ENCODE measurements at regions not wholly inside any gene's neighbourhood (a gene's known extent, or its start where the extent isn't known, plus 50 kb on each side); places are given as distances from the start of the nearest gene placed in this dataset.

GRCh38 chr11:56916162-56916561, 72.6 kb upstream of the OR5AK2 start:
- Histone ChIP-seq H3K27ac (no peak overlapping the region), H3K27me3 (no peaks in the 10 kb centered on the region), H3K36me3 (no peaks in the 10 kb centered on the region), H3K9me3 (no peaks in the 10 kb centered on the region), H3K4me1 (no peaks in the 10 kb centered on the region), H3K4me3 (no peak overlapping the region)
- no peak for DNase-seq
- intact Hi-C loops (cut with DNase I; ENCODE audit: low total_unique reads), result no loop called here
- no peak for TF ChIP-seq CTCF (IDR thresholded peaks at IDR 0.05)

- TF ChIP-seq CTCF (IDR thresholded peaks at IDR 0.05), result no peak
- intact Hi-C loops (cut with DNase I; ENCODE audit: low total_unique reads), result no loop called here
- H3K27me3 ChIP-seq, result no peaks in the 10 kb centered on the region
- H3K4me1 ChIP-seq, result no peaks in the 10 kb centered on the region
- DNase-seq, result no peak
- no peaks in the 10 kb centered on the region for H3K9me3 ChIP-seq
- H3K27ac ChIP-seq, result no peak overlapping the region
- H3K36me3 ChIP-seq, result no peaks in the 10 kb centered on the region
- no peak overlapping the region for H3K4me3 ChIP-seq
Measured at GRCh38 chr11:56911312-56911711, 77.4 kb upstream of the OR5AK2 start.

- no peaks in the 10 kb centered on the region for H3K27me3 ChIP-seq
- TF ChIP-seq CTCF (IDR thresholded peaks at IDR 0.05), result no peak
- intact Hi-C loops (cut with DNase I; ENCODE audit: low total_unique reads), result no loop called here
- no peaks in the 10 kb centered on the region for H3K4me1 ChIP-seq
- H3K9me3 ChIP-seq, result no peaks in the 10 kb centered on the region
- H3K36me3 ChIP-seq, result no peaks in the 10 kb centered on the region
- no peak overlapping the region for H3K27ac ChIP-seq
- H3K4me3 ChIP-seq, result no peak overlapping the region
- no peak for DNase-seq
Measured at GRCh38 chr11:56910785-56911184, 77.9 kb upstream of the OR5AK2 start.

GRCh38 chr11:56910046-56910773, 78.5 kb upstream of the OR5AK2 start:
- Histone ChIP-seq H3K9me3 (no peaks in the 10 kb centered on the region), H3K27me3 (no peaks in the 10 kb centered on the region), H3K4me3 (no peak overlapping the region), H3K36me3 (no peaks in the 10 kb centered on the region), H3K27ac (no peak overlapping the region), H3K4me1 (no peaks in the 10 kb centered on the region)
- no peak for TF ChIP-seq CTCF (IDR thresholded peaks at IDR 0.05)
- intact Hi-C loops (cut with DNase I; ENCODE audit: low total_unique reads), result no loop called here
- no peak for DNase-seq

GRCh38 chr11:56909563-56909962, 79.2 kb upstream of the OR5AK2 start:
- Histone ChIP-seq H3K27me3 (no peaks in the 10 kb centered on the region), H3K27ac (no peak overlapping the region), H3K4me3 (no peak overlapping the region), H3K9me3 (no peaks in the 10 kb centered on the region), H3K4me1 (no peaks in the 10 kb centered on the region), H3K36me3 (no peaks in the 10 kb centered on the region)
- DNase-seq, result no peak
- intact Hi-C loops (cut with DNase I; ENCODE audit: low total_unique reads), result no loop called here
- TF ChIP-seq CTCF (IDR thresholded peaks at IDR 0.05), result no peak

GRCh38 chr11:56909080-56909479, 79.6 kb upstream of the OR5AK2 start:
- Histone ChIP-seq H3K27ac (no peak overlapping the region), H3K27me3 (no peaks in the 10 kb centered on the region), H3K36me3 (no peaks in the 10 kb centered on the region), H3K9me3 (no peaks in the 10 kb centered on the region), H3K4me1 (no peaks in the 10 kb centered on the region), H3K4me3 (no peak overlapping the region)
- TF ChIP-seq CTCF (IDR thresholded peaks at IDR 0.05), result no peak
- DNase-seq, result no peak
- intact Hi-C loops (cut with DNase I; ENCODE audit: low total_unique reads), result no loop called here
